Retinal pigment epithelial cell (primary cell): ENCODE measurements at regions not wholly inside any gene's neighbourhood (a gene's known extent, or its start where the extent isn't known, plus 50 kb on each side); places are given as distances from the start of the nearest gene placed in this dataset.

Experiments
- DNase-seq: peaks from one replicate; pipeline ENCODE4 v3.0.0-alpha.2; 2010; ENCODE audit warnings: low read depth
- H3K4me3 ChIP-seq: 2 replicates; pipeline ENCODE4 v1.5.1; 2011; ENCODE audit warnings: mild to moderate bottlenecking, low read length, control low read depth, moderate library complexity
- CTCF ChIP-seq: conservative IDR thresholded peaks from 2 replicates; pipeline ENCODE4 v1.5.1; 2011; ENCODE audit warnings: low read depth, low read length, control low read depth, inconsistent platforms

GRCh38 chr12:30399859-30400258 is 295.8 kb downstream of the IPO8 start:
- no peak overlapping the region for H3K4me3 ChIP-seq
- DNase-seq: no peak
- TF ChIP-seq CTCF: no peak

- H3K4me3 ChIP-seq: no peak overlapping the region
- no peak for DNase-seq
- no peak for TF ChIP-seq CTCF
Observed at GRCh38 chr12:30396576-30396975, 299.1 kb downstream of the IPO8 start.

DNA sequence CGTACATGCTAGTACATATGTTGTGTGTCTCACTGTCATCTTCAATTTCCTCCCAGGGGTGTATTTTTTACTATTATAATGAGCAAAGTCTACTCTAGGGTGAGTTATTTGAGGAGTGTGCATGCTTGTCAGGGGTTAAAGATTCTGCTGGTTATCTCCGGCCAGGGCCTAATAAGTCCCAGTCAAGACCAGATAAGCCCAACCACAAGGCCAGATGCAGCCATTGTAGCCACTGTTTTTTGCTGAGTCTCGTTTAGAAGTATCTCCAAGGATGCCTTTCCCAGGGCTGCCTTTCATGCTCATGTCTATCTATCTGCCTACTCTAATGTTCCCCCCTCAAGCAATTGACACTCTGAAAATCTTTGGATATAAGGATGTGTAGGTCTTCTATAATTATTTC is 300.5 kb downstream of the IPO8 start:
- DNase-seq: no peak
- no peak for TF ChIP-seq CTCF
- H3K4me3 ChIP-seq: no peak overlapping the region

GRCh38 chr12:30391766-30392366 is 303.8 kb downstream of the IPO8 start:
- H3K4me3 ChIP-seq: no peak overlapping the region
- TF ChIP-seq CTCF: no peak
- DNase-seq: no peak

GRCh38 chr12:30385706-30386105 is 310.0 kb downstream of the IPO8 start:
- DNase-seq: no peak
- no peak overlapping the region for H3K4me3 ChIP-seq
- no peak for TF ChIP-seq CTCF

DNA sequence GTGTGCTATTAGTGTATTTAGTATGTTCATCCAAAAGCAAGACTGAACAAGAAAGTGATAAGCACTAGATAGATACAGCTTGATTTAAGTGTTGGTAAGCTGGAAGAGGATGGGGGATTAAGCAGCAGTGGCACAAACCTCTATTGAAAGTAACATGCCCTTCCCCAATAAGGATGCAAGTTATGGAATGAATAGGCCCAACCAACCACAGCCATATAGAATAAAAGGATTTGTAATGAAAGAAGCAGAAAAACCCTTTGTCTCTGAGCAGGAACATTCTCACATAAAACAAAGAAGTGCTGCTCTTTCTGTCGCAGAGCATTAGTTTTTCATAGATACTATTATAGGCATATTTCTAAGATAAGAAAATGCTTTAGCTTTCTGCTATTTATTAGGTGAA is 310.7 kb downstream of the IPO8 start:
- no peak for TF ChIP-seq CTCF
- DNase-seq: no peak

DNA sequence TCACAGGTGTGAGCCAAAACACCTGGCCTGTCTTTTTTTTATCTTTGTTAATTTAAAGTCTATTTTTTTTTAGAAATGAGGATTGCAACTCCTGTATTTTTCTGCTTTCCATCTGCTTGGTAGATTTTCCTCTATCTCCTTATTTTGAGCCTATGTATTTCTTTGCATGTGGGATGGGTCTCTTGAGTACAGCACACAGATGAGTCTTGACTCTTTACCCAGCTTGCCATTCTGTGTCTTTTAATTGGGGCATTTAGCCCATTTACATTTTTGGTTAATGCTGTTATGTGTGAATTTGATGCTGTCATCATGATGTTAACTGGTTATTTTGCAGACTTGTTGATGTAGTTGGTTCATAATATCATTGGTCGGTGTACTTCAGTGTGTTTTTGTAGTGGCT is 317.4 kb downstream of the IPO8 start:
- no peak overlapping the region for H3K4me3 ChIP-seq
- DNase-seq: no peak
- TF ChIP-seq CTCF: no peak

More for the DNA sequence above, 310.7 kb downstream of the IPO8 start:
- no peak overlapping the region for H3K4me3 ChIP-seq
